ENCODE measurements at regions not wholly inside any gene's neighbourhood (a gene's known extent, or its start where the extent isn't known, plus 50 kb on each side); places are given as distances from the start of the nearest gene placed in this dataset.

- H3K4me2 ChIP-seq (ENCODE audit: low read length) = no peak overlapping the region
- H3K79me2 ChIP-seq (replicated peaks; ENCODE audit: insufficient read depth, low read length) = no peaks in the 10 kb centered on the region
- no peaks in the 10 kb centered on the region for H4K20me1 ChIP-seq (ENCODE audit: insufficient read depth)
- TF ChIP-seq POLR2AphosphoS5 (IDR thresholded peaks at IDR 0.05) (no peak), CTCF (IDR thresholded peaks at IDR 0.05; ENCODE audit: poor library complexity, severe bottlenecking) (no peak), EP300 (conservative IDR thresholded peaks at IDR 0.05; ENCODE audit: poor library complexity, severe bottlenecking) (no peak), REST (IDR thresholded peaks at IDR 0.05; ENCODE audit: borderline replicate concordance) (no peak), MXI1 (conservative IDR thresholded peaks at IDR 0.05; ENCODE audit: poor library complexity, severe bottlenecking) (no peak), SMC3 (conservative IDR thresholded peaks at IDR 0.05; ENCODE audit: poor library complexity) (no peak), TAF1 (IDR thresholded peaks at IDR 0.05; ENCODE audit: low read depth) (no peak), RAD21 (conservative IDR thresholded peaks at IDR 0.05) (no peak), EZH2 (IDR thresholded peaks at IDR 0.05; ENCODE audit: borderline replicate concordance, insufficient read depth, low read length, poor library complexity, severe bottlenecking) (no peak)
- H3F3A ChIP-seq (ENCODE audit: insufficient read depth, low read length, poor library complexity, severe bottlenecking) = no peaks in the 10 kb centered on the region
- H3K9ac ChIP-seq (ENCODE audit: low read length) = no peak overlapping the region
- H3K4me3 ChIP-seq (ENCODE audit: low read length) = no peak overlapping the region
- H3K9me3 ChIP-seq (ENCODE audit: low read length) = no peaks in the 10 kb centered on the region
- H3K36me3 ChIP-seq (ENCODE audit: insufficient read depth, low read length) = no peaks in the 10 kb centered on the region
- no peaks in the 10 kb centered on the region for H3K9me2 ChIP-seq (ENCODE audit: insufficient read depth, low read length)
- no peaks in the 10 kb centered on the region for H3K27me3 ChIP-seq (ENCODE audit: insufficient read depth, low read depth, low read length)
- H2AFZ ChIP-seq (ENCODE audit: low read depth, low read length) = no peak overlapping the region
- H3K27ac ChIP-seq (ENCODE audit: low read length) = no peak overlapping the region
These were observed 1215.6 kb upstream of the MAP3K7 start for GRCh38 chr6:91802431-91802830.

GRCh38 chr6:91796603-91797002 is 1209.7 kb upstream of the MAP3K7 start:
- no peak overlapping the region for H3K27ac ChIP-seq (ENCODE audit: low read length)
- H4K20me1 ChIP-seq (ENCODE audit: insufficient read depth) = no peaks in the 10 kb centered on the region
- H3K9me2 ChIP-seq (ENCODE audit: insufficient read depth, low read length) = no peaks in the 10 kb centered on the region
- no peak overlapping the region for H3K4me2 ChIP-seq (ENCODE audit: low read length)
- no peak overlapping the region for H2AFZ ChIP-seq (ENCODE audit: low read depth, low read length)
- H3K9ac ChIP-seq (ENCODE audit: low read length) = no peak overlapping the region
- H3F3A ChIP-seq (ENCODE audit: insufficient read depth, low read length, poor library complexity, severe bottlenecking) = no peaks in the 10 kb centered on the region
- H3K27me3 ChIP-seq (ENCODE audit: insufficient read depth, low read depth, low read length) = no peaks in the 10 kb centered on the region
- no peaks in the 10 kb centered on the region for H3K9me3 ChIP-seq (ENCODE audit: low read length)
- no peaks in the 10 kb centered on the region for H3K79me2 ChIP-seq (replicated peaks; ENCODE audit: insufficient read depth, low read length)
- no peak overlapping the region for H3K4me3 ChIP-seq (ENCODE audit: low read length)
- TF ChIP-seq EZH2 (IDR thresholded peaks at IDR 0.05; ENCODE audit: borderline replicate concordance, insufficient read depth, low read length, poor library complexity, severe bottlenecking) (no peak), CTCF (IDR thresholded peaks at IDR 0.05; ENCODE audit: poor library complexity, severe bottlenecking) (no peak), SMC3 (conservative IDR thresholded peaks at IDR 0.05; ENCODE audit: poor library complexity) (no peak), POLR2AphosphoS5 (IDR thresholded peaks at IDR 0.05) (no peak), REST (IDR thresholded peaks at IDR 0.05; ENCODE audit: borderline replicate concordance) (no peak), TAF1 (IDR thresholded peaks at IDR 0.05; ENCODE audit: low read depth) (no peak)
- no peaks in the 10 kb centered on the region for H3K36me3 ChIP-seq (ENCODE audit: insufficient read depth, low read length)
